MM.1S (cell line): ENCODE measurements at regions not wholly inside any gene's neighbourhood (a gene's known extent, or its start where the extent isn't known, plus 50 kb on each side); places are given as distances from the start of the nearest gene placed in this dataset.

Experiments used
- CTCF ChIP-seq: fragments of 300-600 bp; sonication (generic); IDR thresholded peaks from 2 replicates; pipeline ENCODE4 v1.5.1; 2016; ENCODE audit warnings: antibody characterized with exemption, low read length, mixed read lengths
- EZH2 ChIP-seq: fragments of 300-600 bp; sonication (generic); optimal IDR thresholded peaks from 2 replicates; pipeline ENCODE3; 2017; ENCODE audit warnings: low read depth, mild to moderate bottlenecking, antibody characterized with exemption, low read length, mixed read lengths
- EZH2phosphoT487 ChIP-seq: fragments of 300-600 bp; sonication (generic); IDR thresholded peaks from 2 replicates; pipeline ENCODE4 v1.6.1; 2018; ENCODE audit warnings: antibody characterized with exemption, low read length

DNA sequence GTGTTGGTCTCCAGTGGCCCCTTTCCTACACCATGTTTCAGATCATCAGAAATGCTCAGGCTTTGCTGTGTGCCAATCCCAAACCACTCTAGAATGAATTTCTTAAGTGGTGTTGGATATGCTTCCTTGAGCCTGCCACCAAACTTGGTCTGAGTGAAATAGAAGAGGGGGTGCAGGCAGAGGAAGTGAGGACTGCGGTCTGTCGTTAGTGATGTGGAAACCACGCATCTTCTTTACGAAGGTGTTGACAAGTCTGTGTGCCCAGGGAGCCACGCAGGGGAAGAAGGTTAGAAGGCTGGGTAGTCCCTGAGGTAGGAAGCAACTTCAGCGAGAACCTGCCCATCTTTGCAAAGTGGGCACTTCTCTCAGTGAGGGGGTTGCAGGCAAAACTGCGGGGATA is 187.4 kb upstream of the NAV2 start:
- no peak for TF ChIP-seq CTCF
- no peak for TF ChIP-seq EZH2
- TF ChIP-seq EZH2phosphoT487: no peak
